ENCODE measurements at regions not wholly inside any gene's neighbourhood (a gene's known extent, or its start where the extent isn't known, plus 50 kb on each side); places are given as distances from the start of the nearest gene placed in this dataset.

- H2BK12ac ChIP-seq (ENCODE audit: low read length): no peak overlapping the region
- H3K36me3 ChIP-seq (replicated peaks in 1 of 2; ENCODE audit: control insufficient read depth in 2 of 2, insufficient read depth in 2 of 2, low read length in 2 of 2): no peaks in the 10 kb centered on the region
- H2BK15ac ChIP-seq (ENCODE audit: low read length): no peak overlapping the region
- DNase-seq (ENCODE audit: low spot score): no peak
- no peak overlapping the region for H4K91ac ChIP-seq (ENCODE audit: low read depth, low read length, poor library complexity)
- no peak overlapping the region for H3K27ac ChIP-seq (replicated peaks; ENCODE audit: low read length)
- WGBS, 2 donors (ENCODE audit: extremely low coverage in 2 of 2, insufficient read length in 2 of 2, insufficient replicate concordance in 1 of 2): no CpG with 5 or more reads among the region's 2 CpGs
- no peak overlapping the region for H3K4me2 ChIP-seq (ENCODE audit: insufficient read depth, low read length, poor library complexity, severe bottlenecking)
- no peak overlapping the region for H4K8ac ChIP-seq (ENCODE audit: low read depth, low read length)
- no peak overlapping the region for H2BK120ac ChIP-seq (ENCODE audit: low read depth, low read length)
- H3K79me1 ChIP-seq (ENCODE audit: low read depth, low read length): no peaks in the 10 kb centered on the region
- no peak overlapping the region for H2BK5ac ChIP-seq (ENCODE audit: low read length)
- H3K4me1 ChIP-seq (ENCODE audit: control insufficient read depth in 2 of 2, insufficient read depth in 1 of 2, low read depth in 1 of 2, low read length in 2 of 2): no peaks in the 10 kb centered on the region
- H3K27me3 ChIP-seq (ENCODE audit: control insufficient read depth in 3 of 3, insufficient read depth in 3 of 3, low read depth in 1 of 3, low read length in 3 of 3): peaks cover 0 to 2% (median 0%) of the 10 kb centered on the region in 3 experiments
- H3K4me3 ChIP-seq (ENCODE audit: low read length in 2 of 2): no peak overlapping the region
- H3K9me3 ChIP-seq (replicated peaks in 1 of 2; ENCODE audit: control insufficient read depth in 2 of 2, insufficient read depth in 1 of 2, low read depth in 1 of 2, low read length in 2 of 2): no peaks in the 10 kb centered on the region
- H3K14ac ChIP-seq (ENCODE audit: low read length): no peak overlapping the region
- no peak overlapping the region for H3K9ac ChIP-seq (ENCODE audit: low read depth, low read length, poor library complexity)
- H2AK5ac ChIP-seq (ENCODE audit: low read depth, low read length): no peak overlapping the region
- H2AFZ ChIP-seq (ENCODE audit: low read length): no peak overlapping the region
- H3K4ac ChIP-seq (ENCODE audit: low read length): no peak overlapping the region
- H3K23ac ChIP-seq (ENCODE audit: low read depth, low read length, poor library complexity): no peak overlapping the region
- H3K18ac ChIP-seq (ENCODE audit: low read length): no peak overlapping the region
These were observed 183.2 kb upstream of the MYLIP start for GRCh38 chr6:15945593-15946159.

- no CpG with 5 or more reads among the region's 4 CpGs for WGBS, 2 donors (ENCODE audit: extremely low coverage in 2 of 2, insufficient read length in 2 of 2, insufficient replicate concordance in 1 of 2)
- H3K14ac ChIP-seq (ENCODE audit: low read length): no peak overlapping the region
- H3K27me3 ChIP-seq (ENCODE audit: control insufficient read depth in 3 of 3, insufficient read depth in 3 of 3, low read depth in 1 of 3, low read length in 3 of 3): no peaks in the 10 kb centered on the region
- H3K4me2 ChIP-seq (ENCODE audit: insufficient read depth, low read length, poor library complexity, severe bottlenecking): no peak overlapping the region
- H2AFZ ChIP-seq (ENCODE audit: low read length): no peak overlapping the region
- no peak overlapping the region for H3K9ac ChIP-seq (ENCODE audit: low read depth, low read length, poor library complexity)
- no peaks in the 10 kb centered on the region for H3K4me1 ChIP-seq (ENCODE audit: control insufficient read depth in 2 of 2, insufficient read depth in 1 of 2, low read depth in 1 of 2, low read length in 2 of 2)
- H4K8ac ChIP-seq (ENCODE audit: low read depth, low read length): no peak overlapping the region
- no peak overlapping the region for H3K27ac ChIP-seq (replicated peaks; ENCODE audit: low read length)
- no peaks in the 10 kb centered on the region for H3K9me3 ChIP-seq (replicated peaks in 1 of 2; ENCODE audit: control insufficient read depth in 2 of 2, insufficient read depth in 1 of 2, low read depth in 1 of 2, low read length in 2 of 2)
- H3K18ac ChIP-seq (ENCODE audit: low read length): no peak overlapping the region
- no peak overlapping the region for H2BK5ac ChIP-seq (ENCODE audit: low read length)
- H3K4me3 ChIP-seq (ENCODE audit: low read length in 2 of 2): no peak overlapping the region
- H2BK15ac ChIP-seq (ENCODE audit: low read length): no peak overlapping the region
- no peak overlapping the region for H2AK5ac ChIP-seq (ENCODE audit: low read depth, low read length)
- no peaks in the 10 kb centered on the region for H3K36me3 ChIP-seq (replicated peaks in 1 of 2; ENCODE audit: control insufficient read depth in 2 of 2, insufficient read depth in 2 of 2, low read length in 2 of 2)
- no peak overlapping the region for H3K4ac ChIP-seq (ENCODE audit: low read length)
- no peak overlapping the region for H2BK12ac ChIP-seq (ENCODE audit: low read length)
- H3K23ac ChIP-seq (ENCODE audit: low read depth, low read length, poor library complexity): no peak overlapping the region
- no peak overlapping the region for H4K91ac ChIP-seq (ENCODE audit: low read depth, low read length, poor library complexity)
- H3K79me1 ChIP-seq (ENCODE audit: low read depth, low read length): no peaks in the 10 kb centered on the region
- no peak for DNase-seq (ENCODE audit: low spot score)
- no peak overlapping the region for H2BK120ac ChIP-seq (ENCODE audit: low read depth, low read length)
These were observed 185.5 kb upstream of the MYLIP start for GRCh38 chr6:15943423-15943822.

- no peak overlapping the region for H3K4me3 ChIP-seq (ENCODE audit: low read length in 2 of 2)
- H2BK15ac ChIP-seq (ENCODE audit: low read length): no peak overlapping the region
- no peak overlapping the region for H4K91ac ChIP-seq (ENCODE audit: low read depth, low read length, poor library complexity)
- no peak overlapping the region for H2BK5ac ChIP-seq (ENCODE audit: low read length)
- H3K4ac ChIP-seq (ENCODE audit: low read length): no peak overlapping the region
- H2AFZ ChIP-seq (ENCODE audit: low read length): no peak overlapping the region
- H3K4me1 ChIP-seq (ENCODE audit: control insufficient read depth in 2 of 2, insufficient read depth in 1 of 2, low read depth in 1 of 2, low read length in 2 of 2): no peaks in the 10 kb centered on the region
- H2BK12ac ChIP-seq (ENCODE audit: low read length): no peak overlapping the region
- DNase-seq (ENCODE audit: low spot score): no peak
- no peak overlapping the region for H2BK120ac ChIP-seq (ENCODE audit: low read depth, low read length)
- no peaks in the 10 kb centered on the region for H3K9me3 ChIP-seq (replicated peaks in 1 of 2; ENCODE audit: control insufficient read depth in 2 of 2, insufficient read depth in 1 of 2, low read depth in 1 of 2, low read length in 2 of 2)
- no peak overlapping the region for H3K14ac ChIP-seq (ENCODE audit: low read length)
- no peak overlapping the region for H4K8ac ChIP-seq (ENCODE audit: low read depth, low read length)
- H3K4me2 ChIP-seq (ENCODE audit: insufficient read depth, low read length, poor library complexity, severe bottlenecking): no peak overlapping the region
- no peak overlapping the region for H3K9ac ChIP-seq (ENCODE audit: low read depth, low read length, poor library complexity)
- no peaks in the 10 kb centered on the region for H3K27me3 ChIP-seq (ENCODE audit: control insufficient read depth in 3 of 3, insufficient read depth in 3 of 3, low read depth in 1 of 3, low read length in 3 of 3)
- H3K36me3 ChIP-seq (replicated peaks in 1 of 2; ENCODE audit: control insufficient read depth in 2 of 2, insufficient read depth in 2 of 2, low read length in 2 of 2): no peaks in the 10 kb centered on the region
- H3K23ac ChIP-seq (ENCODE audit: low read depth, low read length, poor library complexity): no peak overlapping the region
- whole genome bisulfite sequencing, 2 donors (ENCODE audit: extremely low coverage in 2 of 2, insufficient read length in 2 of 2, insufficient replicate concordance in 1 of 2): no CpG with 5 or more reads among the region's 2 CpGs
- H3K18ac ChIP-seq (ENCODE audit: low read length): no peak overlapping the region
- no peaks in the 10 kb centered on the region for H3K79me1 ChIP-seq (ENCODE audit: low read depth, low read length)
- H2AK5ac ChIP-seq (ENCODE audit: low read depth, low read length): no peak overlapping the region
- H3K27ac ChIP-seq (replicated peaks; ENCODE audit: low read length): no peak overlapping the region
These were observed 187.7 kb upstream of the MYLIP start for GRCh38 chr6:15941168-15941567.

- no peaks in the 10 kb centered on the region for H3K4me1 ChIP-seq (ENCODE audit: control insufficient read depth in 2 of 2, insufficient read depth in 1 of 2, low read depth in 1 of 2, low read length in 2 of 2)
- no peak overlapping the region for H2BK120ac ChIP-seq (ENCODE audit: low read depth, low read length)
- no peak overlapping the region for H3K27ac ChIP-seq (replicated peaks; ENCODE audit: low read length)
- H3K27me3 ChIP-seq (ENCODE audit: control insufficient read depth in 3 of 3, insufficient read depth in 3 of 3, low read depth in 1 of 3, low read length in 3 of 3): no peaks in the 10 kb centered on the region
- DNase-seq (ENCODE audit: low spot score): no peak
- H2BK15ac ChIP-seq (ENCODE audit: low read length): no peak overlapping the region
- H2AFZ ChIP-seq (ENCODE audit: low read length): no peak overlapping the region
- no peaks in the 10 kb centered on the region for H3K9me3 ChIP-seq (replicated peaks in 1 of 2; ENCODE audit: control insufficient read depth in 2 of 2, insufficient read depth in 1 of 2, low read depth in 1 of 2, low read length in 2 of 2)
- H3K23ac ChIP-seq (ENCODE audit: low read depth, low read length, poor library complexity): no peak overlapping the region
- no peaks in the 10 kb centered on the region for H3K36me3 ChIP-seq (replicated peaks in 1 of 2; ENCODE audit: control insufficient read depth in 2 of 2, insufficient read depth in 2 of 2, low read length in 2 of 2)
- no peak overlapping the region for H3K4me2 ChIP-seq (ENCODE audit: insufficient read depth, low read length, poor library complexity, severe bottlenecking)
- H2AK5ac ChIP-seq (ENCODE audit: low read depth, low read length): no peak overlapping the region
- no peak overlapping the region for H3K18ac ChIP-seq (ENCODE audit: low read length)
- H3K79me1 ChIP-seq (ENCODE audit: low read depth, low read length): no peaks in the 10 kb centered on the region
- no peak overlapping the region for H2BK5ac ChIP-seq (ENCODE audit: low read length)
- H3K9ac ChIP-seq (ENCODE audit: low read depth, low read length, poor library complexity): no peak overlapping the region
- no peak overlapping the region for H3K4ac ChIP-seq (ENCODE audit: low read length)
- H4K8ac ChIP-seq (ENCODE audit: low read depth, low read length): no peak overlapping the region
- no peak overlapping the region for H3K4me3 ChIP-seq (ENCODE audit: low read length in 2 of 2)
- no peak overlapping the region for H4K91ac ChIP-seq (ENCODE audit: low read depth, low read length, poor library complexity)
- no peak overlapping the region for H3K14ac ChIP-seq (ENCODE audit: low read length)
- no peak overlapping the region for H2BK12ac ChIP-seq (ENCODE audit: low read length)
- WGBS, 2 donors (ENCODE audit: extremely low coverage in 2 of 2, insufficient read length in 2 of 2, insufficient replicate concordance in 1 of 2): no CpG with 5 or more reads among the region's 3 CpGs
These were observed 190.8 kb upstream of the MYLIP start for GRCh38 chr6:15938107-15938506.
